ENCODE measurements at regions not wholly inside any gene's neighbourhood (a gene's known extent, or its start where the extent isn't known, plus 50 kb on each side); places are given as distances from the start of the nearest gene placed in this dataset.

GRCh38 chr12:58347188-58347587, 405.8 kb downstream of the ATP23 start:
- TF ChIP-seq CTCF (IDR thresholded peaks at IDR 0.05; ENCODE audit: low read depth, low read length) (no peak), EZH2phosphoT487 (IDR thresholded peaks at IDR 0.05; ENCODE audit: low read depth) (no peak)
